NB4 (cell line): ENCODE measurements at regions not wholly inside any gene's neighbourhood (a gene's known extent, or its start where the extent isn't known, plus 50 kb on each side); places are given as distances from the start of the nearest gene placed in this dataset.
"Not testable (repeated sequence)": the region's sequence is repeated elsewhere in the genome, so short reads cannot be mapped to it uniquely, and the experiment has no call there.

Experiments used
- DNase-seq: peaks from one replicate; pipeline ENCODE4 v3.0.0; 2010; ENCODE audit warnings: low read depth
- H3K4me3 ChIP-seq: one replicate; pipeline ENCODE4 v1.5.1; 2011; ENCODE audit warnings: mild to moderate bottlenecking, low read depth, low read length, moderate library complexity
- MYC ChIP-seq: IDR thresholded peaks from 2 replicates; pipeline ENCODE4 v1.6.1; 2011; ENCODE audit warnings: low read depth, low read length
- POLR2A ChIP-seq: IDR thresholded peaks from 2 replicates; pipeline ENCODE4 v1.6.1; 2011; ENCODE audit warnings: mild to moderate bottlenecking; ENCODE audit not compliant: insufficient read length; ENCODE audit errors: extremely low read depth
- TF ChIP-seq, protein P1 (sequence below): IDR thresholded peaks from 2 replicates; pipeline ENCODE4 v1.6.1; 2011; ENCODE audit warnings: low read depth, low read length
- TF ChIP-seq, protein P2 (sequence below): IDR thresholded peaks from one replicate; pipeline ENCODE4 v1.5.1; 2012; ENCODE audit warnings: low read depth, low read length

DNA sequence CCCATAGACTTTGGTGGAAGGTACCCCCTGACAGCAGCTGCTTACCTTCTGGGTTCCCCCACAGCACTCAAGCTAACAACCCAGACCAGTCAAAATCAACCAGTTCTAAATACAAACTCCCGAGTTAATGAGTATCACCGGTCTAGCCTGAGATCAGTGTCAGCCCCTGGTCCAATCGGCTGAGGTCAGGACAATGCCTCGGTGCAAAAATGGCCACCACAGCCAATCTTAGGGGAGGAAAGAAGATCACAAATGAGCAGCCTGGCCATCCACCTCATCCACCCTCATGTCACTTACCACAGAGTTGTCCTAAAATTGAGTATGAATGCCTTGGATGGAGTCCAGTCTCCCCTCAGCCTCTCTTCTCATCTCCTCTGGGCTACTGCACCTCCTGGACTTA is 128.5 kb downstream of the PHETA1 start:
- no peak overlapping the region for H3K4me3 ChIP-seq
- TF ChIP-seq MYC (no peak), POLR2A (no peak)
- TF ChIP-seq, protein P1, sequence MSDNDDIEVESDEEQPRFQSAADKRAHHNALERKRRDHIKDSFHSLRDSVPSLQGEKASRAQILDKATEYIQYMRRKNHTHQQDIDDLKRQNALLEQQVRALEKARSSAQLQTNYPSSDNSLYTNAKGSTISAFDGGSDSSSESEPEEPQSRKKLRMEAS: no peak
- TF ChIP-seq, protein P2, sequence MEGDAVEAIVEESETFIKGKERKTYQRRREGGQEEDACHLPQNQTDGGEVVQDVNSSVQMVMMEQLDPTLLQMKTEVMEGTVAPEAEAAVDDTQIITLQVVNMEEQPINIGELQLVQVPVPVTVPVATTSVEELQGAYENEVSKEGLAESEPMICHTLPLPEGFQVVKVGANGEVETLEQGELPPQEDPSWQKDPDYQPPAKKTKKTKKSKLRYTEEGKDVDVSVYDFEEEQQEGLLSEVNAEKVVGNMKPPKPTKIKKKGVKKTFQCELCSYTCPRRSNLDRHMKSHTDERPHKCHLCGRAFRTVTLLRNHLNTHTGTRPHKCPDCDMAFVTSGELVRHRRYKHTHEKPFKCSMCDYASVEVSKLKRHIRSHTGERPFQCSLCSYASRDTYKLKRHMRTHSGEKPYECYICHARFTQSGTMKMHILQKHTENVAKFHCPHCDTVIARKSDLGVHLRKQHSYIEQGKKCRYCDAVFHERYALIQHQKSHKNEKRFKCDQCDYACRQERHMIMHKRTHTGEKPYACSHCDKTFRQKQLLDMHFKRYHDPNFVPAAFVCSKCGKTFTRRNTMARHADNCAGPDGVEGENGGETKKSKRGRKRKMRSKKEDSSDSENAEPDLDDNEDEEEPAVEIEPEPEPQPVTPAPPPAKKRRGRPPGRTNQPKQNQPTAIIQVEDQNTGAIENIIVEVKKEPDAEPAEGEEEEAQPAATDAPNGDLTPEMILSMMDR: no peak
- DNase-seq: no peak

DNA sequence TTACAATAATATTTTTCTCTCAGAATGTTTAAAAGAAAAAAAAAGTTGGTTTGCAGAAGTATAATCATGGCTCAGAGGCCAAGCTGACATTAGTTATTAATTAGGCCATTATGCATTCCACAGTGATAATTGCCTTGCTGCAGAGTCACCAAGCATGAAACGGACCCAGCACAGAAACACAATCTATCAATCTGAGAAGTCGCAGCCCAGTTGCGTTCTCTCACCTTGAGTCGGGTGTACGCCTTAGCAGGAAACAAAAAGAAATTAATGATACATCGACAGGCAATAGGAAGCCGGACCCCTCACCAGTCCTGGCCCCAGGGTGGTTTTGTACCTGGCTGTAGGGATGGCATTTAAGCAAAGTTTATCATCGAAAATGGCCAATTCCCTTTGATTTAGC is 129.7 kb downstream of the PHETA1 start:
- no peak overlapping the region for H3K4me3 ChIP-seq
- TF ChIP-seq MYC: no peak
- TF ChIP-seq, protein P1: no peak
- TF ChIP-seq, protein P2: no peak
- no peak for TF ChIP-seq POLR2A
- no peak for DNase-seq

DNA sequence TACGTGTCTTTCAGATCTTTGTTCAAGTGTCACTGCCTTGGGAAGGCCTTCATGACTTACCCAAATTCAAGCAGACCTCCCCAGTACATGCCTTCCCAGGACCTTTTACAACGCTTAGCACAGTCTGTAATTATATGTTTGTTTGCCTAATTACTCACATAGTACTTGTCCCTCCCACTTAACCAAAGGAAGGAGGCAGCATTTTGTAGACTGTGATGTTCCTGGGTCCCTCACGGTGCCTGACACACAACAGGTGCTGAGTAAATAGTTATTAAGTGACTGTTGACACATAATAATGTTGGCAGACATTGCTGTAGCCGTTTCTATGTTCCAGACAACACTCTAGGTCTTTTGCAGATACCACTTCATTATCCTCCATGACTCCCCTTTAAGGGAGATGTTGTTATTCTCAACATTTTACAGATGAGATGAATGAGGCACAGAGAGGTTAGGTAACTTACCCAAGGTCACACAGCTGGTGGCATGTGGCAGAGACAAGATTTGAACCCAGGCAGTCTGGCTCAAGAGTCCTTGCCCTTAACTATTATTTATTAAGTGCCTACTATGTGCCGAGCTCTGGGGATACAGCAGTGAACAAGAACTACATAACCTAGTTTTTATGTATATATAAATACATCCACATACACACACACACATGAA is 130.7 kb downstream of the PHETA1 start:
- TF ChIP-seq, protein P2: no peak
- TF ChIP-seq, protein P1: no peak
- no peak for TF ChIP-seq MYC
- no peak for TF ChIP-seq POLR2A
- no peak overlapping the region for H3K4me3 ChIP-seq
- no peak for DNase-seq

DNA sequence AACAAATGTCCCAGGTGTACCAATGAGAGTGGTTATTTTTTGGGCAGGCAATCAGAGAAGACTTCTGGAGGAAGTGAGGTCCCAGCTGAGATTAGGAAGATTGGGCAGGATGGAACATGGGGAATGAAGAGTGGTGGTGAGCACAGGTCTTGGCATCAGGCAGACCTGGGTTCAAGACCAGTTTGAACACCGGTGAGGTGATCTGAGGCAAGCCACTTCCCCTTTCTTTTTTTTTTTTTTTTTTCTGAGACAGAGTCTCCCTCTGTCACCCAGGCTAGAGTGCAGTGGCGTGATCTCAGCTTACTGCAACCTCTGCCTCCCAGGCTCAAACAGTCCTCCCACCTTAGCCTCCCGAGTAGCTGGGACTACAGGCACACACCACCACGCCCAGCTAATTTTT is 134.4 kb downstream of the PHETA1 start:
- H3K4me3 ChIP-seq, DNase-seq: not testable (repeated sequence)

DNA sequence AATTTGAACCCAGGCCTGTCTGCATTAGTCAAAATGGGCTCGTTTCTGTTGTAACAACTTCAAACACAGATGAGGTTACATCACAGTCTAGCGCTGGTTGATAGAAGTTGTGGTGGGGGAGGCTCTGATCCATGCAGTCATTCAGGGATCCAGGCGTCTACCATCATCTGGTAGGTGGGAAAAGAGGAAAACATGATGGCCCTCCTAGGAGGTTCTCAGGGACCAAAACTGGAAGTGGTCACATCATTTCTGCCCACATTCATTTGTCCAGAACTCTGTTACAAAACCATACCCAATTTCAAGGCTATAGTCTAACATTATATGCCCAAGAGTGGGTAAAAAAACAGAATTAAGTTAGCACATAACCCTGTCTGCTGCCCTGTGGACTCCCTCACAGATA is 135.1 kb downstream of the PHETA1 start:
- H3K4me3 ChIP-seq: no peak overlapping the region
- DNase-seq: no peak
- TF ChIP-seq MYC (no peak), POLR2A (no peak)
- TF ChIP-seq, protein P1: no peak
- TF ChIP-seq, protein P2: no peak

DNA sequence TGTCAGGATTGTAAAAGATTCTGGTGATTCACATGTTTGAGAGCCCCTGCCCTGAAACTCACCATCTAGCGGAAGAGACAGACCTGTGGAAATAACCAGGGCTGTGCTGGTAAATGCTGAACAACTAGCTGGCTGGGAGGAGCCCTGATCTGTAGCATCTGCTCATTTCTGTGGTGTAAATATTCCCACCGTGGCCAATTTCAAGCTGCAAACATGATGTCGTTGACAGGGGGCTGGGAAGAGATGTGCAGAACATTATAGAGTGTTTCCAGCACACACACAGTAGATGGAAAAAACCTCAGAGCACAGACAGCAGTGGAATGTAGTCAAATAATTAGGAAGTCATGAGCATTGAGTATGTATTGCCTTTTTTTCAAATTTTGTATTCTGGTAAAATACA is 138.2 kb downstream of the PHETA1 start:
- H3K4me3 ChIP-seq: no peak overlapping the region
- TF ChIP-seq MYC (no peak), POLR2A (no peak)
- TF ChIP-seq, protein P1: no peak
- TF ChIP-seq, protein P2: no peak
- peak; percentile 39 for DNase-seq
